ENCODE measurements at regions not wholly inside any gene's neighbourhood (a gene's known extent, or its start where the extent isn't known, plus 50 kb on each side); places are given as distances from the start of the nearest gene placed in this dataset.

DNA sequence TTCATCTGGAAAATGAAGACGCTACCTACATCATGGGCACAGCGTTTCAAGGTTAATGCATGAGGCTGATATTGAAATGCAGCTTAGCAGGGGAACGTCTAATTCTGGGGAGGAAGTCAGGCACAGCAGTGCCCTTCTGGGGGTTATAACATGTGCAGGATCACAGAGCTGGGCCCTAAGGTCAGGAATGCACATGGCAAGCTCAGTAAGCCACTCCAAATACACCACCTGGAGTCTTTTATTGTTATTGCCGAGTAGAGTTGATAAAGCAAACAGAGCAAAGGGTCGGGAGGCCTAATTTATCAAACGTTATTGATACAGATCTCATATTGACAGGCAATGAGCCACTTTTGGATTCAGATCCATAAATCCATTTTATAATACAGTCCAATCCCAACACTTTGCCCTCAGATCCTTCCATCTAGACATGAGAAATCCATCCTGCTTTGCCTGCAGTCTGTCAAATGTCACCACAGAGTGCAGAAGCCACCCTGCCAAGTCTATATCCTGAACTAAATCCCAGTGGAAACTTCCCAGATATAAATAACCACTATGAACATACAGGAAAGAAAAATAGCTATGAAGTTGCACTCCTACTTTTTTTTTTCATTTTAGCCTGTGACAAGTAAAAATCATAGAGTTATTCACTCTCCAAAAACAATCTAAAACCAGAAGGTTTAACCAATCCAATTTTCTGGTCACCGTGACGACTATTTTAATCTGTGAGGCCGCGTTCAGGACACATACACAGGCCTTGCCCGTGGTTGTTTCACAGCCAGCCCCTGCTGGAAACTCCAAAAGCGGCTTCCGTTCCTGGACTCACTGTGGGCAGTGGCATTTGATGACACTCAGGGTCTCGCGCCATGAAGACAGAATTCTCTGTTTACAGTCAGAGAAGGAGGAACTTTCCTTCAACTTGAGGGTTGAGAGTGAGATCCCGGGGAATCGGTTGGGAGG lies 335.4 kb downstream of the DHX15 start:
- DNase-seq (ENCODE audit: low read depth in 1 of 2, low spot score in 1 of 2) = no peak

DNA sequence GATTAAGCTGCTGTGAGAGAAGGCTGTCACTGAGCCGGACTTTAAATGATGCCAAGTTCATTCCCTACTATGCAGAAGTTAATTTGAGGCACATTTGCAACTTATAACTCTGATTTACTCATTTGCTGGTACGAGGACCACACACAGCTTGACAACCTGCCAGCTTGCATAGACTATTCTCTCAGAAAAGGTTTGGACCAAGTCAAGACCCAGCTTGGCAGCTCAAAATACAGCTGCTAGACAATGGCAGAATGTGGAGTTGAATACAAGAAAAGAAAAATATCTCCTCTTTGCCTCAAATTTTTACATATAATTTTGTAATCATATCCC lies 338.9 kb downstream of the DHX15 start:
- no peak for DNase-seq (ENCODE audit: low read depth in 1 of 2, low spot score in 1 of 2)

DNA sequence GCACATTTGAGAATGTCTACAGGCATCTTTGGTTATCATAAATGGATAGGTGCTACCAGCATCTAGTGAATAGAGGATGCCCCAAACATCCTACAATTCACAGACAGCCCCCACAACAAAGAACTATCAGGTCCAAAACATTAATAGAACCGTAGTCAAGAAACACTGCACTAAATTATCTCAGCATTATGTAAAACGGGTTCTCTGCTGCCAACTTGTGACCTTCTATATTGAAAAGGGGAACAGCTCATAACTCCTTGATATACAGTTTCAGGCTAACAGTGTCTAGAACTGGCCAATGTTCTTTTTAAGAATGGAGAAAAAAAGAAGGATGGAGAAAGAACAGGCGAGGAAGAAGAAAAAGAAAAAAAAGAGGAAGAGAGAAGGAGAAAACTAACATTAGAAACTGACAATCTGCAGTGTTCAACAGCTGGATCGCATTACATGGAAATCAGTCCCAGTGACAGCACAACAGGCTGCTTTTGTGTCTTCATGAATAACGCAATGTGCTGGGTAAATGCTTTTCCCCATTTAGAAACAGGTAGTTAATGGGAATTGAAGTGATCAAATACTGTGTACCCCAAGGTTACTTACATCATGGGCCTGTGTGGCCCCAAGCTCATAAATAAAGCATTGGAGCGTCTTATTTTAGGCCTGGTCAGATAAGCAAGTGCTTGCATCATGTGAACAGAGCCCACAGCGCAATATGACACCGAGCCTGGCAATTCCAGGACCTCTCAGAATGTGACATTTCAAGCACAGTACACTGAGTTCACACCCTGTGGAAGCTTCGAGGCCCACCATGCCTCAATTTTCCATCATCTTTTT lies 339.5 kb downstream of the DHX15 start:
- no peak for DNase-seq (ENCODE audit: low read depth in 1 of 2, low spot score in 1 of 2)

DNA sequence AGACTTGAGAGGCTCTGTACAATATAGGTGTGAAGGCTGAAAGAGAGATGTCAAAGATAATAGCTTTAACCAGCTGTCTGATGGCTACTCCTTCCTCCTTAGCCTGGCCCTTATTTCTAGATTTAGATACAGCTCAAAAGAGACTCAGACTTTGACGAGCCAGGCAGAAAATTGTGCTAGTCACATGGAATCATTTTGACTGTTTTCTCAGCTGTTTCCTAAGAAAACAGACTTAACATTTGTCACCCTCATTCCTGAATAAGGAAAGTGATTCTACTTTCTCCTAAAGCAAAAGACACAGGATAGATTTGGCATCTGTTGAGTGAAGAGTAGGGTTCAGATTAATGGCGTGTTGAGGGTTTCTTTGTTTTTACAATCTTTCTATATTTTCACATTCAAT lies 340.7 kb downstream of the DHX15 start:
- no peak for DNase-seq (ENCODE audit: low read depth in 1 of 2, low spot score in 1 of 2)

DNA sequence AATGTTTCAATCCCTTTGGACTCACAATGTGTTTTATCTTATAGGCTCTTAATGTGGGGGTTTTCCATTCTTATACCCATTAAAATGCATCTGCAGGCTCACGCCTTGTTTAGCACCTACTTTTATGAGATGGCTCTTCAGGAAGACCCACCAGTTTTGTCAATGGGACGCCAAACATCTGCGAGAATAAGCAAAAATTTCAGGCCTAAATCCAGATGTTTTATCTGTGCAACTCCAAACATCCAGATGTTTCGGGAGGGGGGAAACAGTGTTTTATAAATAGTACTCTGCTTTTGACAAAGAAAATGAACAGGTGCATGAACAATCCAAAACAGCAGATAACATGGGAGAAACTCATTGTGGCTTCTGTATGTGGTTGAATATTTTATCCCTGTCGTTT lies 342.8 kb downstream of the DHX15 start:
- DNase-seq (ENCODE audit: low read depth in 1 of 2, low spot score in 1 of 2) = no peak

DNA sequence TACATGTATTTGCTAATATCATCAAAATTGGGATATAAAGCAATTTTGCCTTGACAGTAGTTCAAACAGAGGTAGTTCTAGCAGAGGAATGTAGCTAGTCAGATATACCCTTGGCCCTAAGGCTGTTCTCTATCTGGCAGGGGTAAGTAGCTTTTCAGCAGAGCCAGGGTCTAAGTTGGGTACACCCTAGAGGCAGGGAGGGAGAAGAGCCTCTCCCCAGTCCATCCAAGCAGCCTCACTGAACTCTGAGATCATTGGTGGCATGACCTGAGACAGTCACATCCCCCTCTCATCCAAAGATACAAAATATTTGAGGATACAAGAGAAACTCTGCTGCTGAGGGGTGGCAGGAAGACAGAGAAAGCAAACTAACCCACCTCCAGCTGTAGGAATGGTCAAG lies 343.7 kb downstream of the DHX15 start:
- DNase-seq (ENCODE audit: low read depth in 1 of 2, low spot score in 1 of 2) = no peak

DNA sequence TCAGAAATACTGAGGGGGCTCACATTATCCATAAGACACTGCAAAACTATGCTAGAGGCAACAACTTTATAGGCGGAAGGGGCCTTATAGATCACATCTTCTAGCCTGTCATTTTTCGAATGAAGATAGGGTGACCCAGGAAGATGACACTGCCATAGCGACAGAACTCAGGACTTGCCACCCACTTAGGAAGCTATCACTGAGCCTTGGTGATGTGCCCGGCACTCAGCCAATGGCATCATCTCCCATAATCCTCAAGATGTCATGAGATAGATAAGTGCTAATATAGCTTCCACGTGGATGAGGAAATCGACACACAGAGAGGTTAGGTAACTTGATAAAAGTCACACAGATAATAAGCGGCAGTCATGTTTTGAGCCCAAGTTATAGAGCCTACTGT lies 346.6 kb downstream of the DHX15 start:
- no peak for DNase-seq (ENCODE audit: low read depth in 1 of 2, low spot score in 1 of 2)

DNA sequence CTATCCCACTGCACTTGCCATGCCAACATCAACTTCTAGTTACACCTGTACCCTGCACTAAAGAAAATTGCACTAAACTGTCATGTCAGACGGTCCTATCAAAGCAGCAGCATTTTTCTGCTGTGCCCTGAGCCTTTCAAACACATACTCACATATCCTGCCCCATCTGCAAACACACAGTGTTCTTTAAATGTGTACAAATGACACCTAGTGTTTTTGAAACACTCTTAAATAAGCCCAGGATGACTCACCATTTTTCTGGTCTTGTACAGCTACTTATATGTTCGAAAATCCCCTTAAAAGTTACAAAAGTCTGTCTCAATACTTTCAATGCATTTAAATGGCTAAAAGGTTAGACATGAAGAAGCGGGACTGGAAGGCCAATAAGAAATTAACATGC lies 346.7 kb upstream of the PPARGC1A start:
- DNase-seq (ENCODE audit: low read depth in 1 of 2, low spot score in 1 of 2) = no peak

DNA sequence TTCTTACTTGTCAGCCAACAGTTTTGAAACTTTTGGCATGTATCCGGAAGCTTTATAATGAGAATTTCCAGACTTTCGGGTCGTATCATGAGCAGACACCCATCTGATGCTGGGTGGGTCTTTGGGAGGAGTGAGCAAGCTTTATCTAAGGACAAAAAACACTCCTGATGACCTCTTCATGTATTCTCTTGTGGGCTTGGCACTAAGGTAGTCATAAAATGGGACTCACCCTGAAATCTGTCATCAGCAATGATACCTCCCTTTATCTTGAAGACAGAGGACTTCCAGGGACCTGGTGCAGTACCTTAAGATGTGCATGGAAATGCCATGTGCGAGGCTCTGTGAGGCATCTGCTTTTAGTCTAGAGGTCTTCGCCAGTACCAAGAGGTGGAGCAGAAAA lies 346.3 kb upstream of the PPARGC1A start:
- DNase-seq (ENCODE audit: low read depth in 1 of 2, low spot score in 1 of 2) = no peak

DNA sequence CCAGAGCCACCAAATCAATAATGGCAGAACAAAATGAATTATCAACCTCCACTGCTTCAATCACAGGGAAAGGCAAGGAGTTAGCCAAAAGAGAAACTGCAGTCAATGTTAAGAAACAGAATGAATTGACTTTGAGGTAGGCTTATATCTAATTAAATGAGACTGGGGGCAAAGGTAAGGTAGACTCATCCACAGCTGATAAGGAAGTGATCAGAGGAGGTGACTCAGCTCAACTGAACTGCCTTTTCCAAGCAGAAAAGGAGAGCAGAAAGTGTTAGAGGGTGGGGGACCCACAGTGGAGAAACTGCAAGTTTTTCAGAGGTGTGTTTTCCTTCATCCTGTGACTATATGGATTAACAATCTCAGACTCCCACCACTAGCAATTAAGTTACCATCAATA lies 345.8 kb upstream of the PPARGC1A start:
- no peak for DNase-seq (ENCODE audit: low read depth in 1 of 2, low spot score in 1 of 2)

DNA sequence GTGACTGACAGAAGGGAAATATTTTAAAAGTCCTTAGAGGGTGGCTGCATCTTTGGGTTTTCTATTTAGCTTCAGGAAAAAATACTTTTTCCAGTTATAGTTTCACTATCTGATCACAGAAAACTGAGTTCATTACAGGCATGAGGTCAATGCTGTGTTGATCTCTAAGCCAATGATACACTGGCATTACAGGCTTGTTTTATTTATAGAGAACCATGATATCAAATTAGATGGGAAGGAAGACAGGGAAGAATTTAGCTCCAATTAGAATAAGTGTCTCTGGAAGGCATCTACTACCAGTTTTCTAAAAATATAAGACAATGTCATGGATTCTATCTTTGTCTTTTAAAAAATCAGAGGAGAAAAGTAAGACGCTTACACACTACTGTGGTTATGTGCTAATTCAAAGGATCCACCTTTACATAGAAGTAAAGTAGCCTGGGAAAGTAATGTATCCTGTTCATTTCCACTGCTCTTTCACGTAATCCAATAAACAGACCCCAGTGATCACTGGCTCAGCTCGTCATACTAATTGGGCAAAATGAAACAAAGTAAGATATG lies 344.5 kb upstream of the PPARGC1A start:
- DNase-seq (ENCODE audit: low read depth in 1 of 2, low spot score in 1 of 2) = no peak

DNA sequence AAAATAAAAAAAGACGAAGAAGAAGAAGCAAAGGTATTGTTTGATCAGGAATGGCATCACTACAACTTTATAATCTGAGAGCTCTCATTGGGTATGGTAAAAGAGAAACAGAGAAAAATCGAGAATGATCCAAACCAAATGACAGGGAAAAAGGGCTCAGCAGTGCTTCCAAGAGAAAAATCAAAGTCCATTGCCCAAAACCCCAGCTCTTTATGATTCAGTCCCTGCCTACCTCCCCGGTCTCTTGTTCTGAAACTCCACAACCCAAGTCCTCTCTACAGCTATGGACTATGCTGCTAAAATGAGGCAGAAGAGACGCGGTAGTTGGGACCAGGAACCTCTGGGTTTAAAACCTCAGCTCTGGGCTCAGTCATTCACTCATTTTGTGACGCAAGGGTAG lies 341.1 kb upstream of the PPARGC1A start:
- no peak for DNase-seq (ENCODE audit: low read depth in 1 of 2, low spot score in 1 of 2)

DNA sequence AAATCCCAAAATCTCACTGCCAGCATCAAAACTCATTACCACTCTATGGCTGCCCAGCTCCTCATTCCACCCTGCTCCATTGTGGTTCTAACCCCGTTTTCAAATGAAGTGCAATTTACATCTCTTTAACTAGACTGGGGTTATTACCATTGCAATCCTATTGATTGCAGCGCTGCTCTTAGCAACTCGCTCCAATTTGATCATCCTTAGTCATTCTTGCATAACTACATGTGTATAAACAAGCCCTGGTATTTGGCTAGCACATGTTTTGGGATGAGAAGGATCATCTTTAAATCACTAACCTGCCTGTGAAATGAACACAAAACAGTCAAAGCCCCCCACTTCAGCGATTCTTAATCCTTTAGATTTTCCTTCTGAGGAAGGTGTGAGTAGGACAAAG lies 340.1 kb upstream of the PPARGC1A start:
- DNase-seq (ENCODE audit: low read depth in 1 of 2, low spot score in 1 of 2) = no peak

DNA sequence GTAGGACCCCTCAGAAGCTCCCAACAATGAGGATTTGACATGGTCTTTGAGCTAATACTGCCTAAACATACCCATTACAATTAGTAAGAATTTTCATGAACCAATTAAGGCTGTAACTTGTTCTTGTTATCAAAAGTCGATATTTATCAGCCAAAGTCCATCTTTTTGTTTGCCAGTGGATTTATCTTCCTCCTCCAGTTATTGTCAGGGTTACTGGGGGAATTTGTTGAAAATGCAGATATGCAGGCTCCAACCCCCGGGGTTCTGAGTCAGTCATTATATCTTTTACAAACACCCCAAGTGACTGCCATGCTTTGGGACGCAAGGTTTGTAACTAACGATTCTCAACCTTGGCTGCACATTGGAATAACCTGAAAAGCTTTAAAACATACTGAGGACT lies 338.8 kb upstream of the PPARGC1A start:
- DNase-seq (ENCODE audit: low read depth in 1 of 2, low spot score in 1 of 2) = no peak

DNA sequence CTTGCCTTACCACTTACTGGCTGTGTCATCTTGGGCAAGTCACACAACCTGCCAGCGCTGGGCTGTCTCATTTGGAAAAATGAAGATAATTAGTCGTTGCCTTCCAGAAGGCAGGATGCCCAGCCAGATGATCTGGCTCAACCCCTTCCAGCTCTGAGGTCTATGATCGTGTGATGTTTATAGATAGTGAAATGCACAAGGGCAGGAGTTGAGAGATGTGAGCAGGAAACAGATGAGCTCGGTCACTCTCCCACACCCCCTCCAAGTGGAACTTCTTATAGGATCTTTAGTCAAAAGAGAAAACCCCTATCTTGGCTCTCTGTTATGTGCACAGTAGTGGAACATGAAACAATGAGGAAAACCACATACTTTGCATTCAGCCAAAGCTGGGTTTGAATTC lies 336.8 kb upstream of the PPARGC1A start:
- no peak for DNase-seq (ENCODE audit: low read depth in 1 of 2, low spot score in 1 of 2)

DNA sequence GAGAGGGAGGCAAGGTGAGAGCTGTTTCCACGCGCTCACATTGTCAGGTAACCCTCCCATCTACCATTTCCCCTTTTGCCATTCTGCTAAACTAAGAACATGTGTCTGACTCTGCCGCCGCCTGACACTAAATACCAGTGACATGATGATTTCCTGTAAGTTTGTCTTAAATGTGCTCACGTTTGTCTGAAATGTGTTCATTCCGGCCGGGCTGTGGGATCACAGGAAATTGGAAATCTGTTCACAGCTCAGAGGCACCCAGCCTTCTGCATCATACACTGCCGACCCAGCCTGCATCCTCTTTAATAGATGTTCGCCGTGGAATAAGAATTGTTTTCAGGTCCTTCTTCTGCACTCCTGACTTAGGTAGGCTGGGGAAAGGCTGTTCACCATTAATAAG lies 336.2 kb upstream of the PPARGC1A start:
- DNase-seq (ENCODE audit: low read depth in 1 of 2, low spot score in 1 of 2) = no peak

DNA sequence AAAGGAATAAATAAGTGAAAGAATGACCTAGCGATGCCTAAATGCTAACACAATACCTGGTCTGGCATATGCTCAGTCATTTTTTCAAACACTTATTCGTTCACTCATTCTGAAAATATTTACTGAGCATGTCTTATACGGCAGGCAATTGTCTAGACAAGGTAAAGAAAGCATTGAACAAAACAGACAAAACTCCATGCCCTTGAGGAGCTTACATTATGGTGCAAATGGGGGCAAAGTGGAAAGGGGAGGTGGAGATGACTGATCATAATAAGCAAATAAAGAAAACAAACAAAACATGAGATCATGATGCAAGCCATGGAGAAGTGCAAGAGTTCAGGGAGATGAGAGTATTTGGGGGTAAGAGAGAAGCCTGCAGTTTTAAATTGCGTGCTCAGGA lies 334.6 kb upstream of the PPARGC1A start:
- DNase-seq (ENCODE audit: low read depth in 1 of 2, low spot score in 1 of 2) = no peak

DNA sequence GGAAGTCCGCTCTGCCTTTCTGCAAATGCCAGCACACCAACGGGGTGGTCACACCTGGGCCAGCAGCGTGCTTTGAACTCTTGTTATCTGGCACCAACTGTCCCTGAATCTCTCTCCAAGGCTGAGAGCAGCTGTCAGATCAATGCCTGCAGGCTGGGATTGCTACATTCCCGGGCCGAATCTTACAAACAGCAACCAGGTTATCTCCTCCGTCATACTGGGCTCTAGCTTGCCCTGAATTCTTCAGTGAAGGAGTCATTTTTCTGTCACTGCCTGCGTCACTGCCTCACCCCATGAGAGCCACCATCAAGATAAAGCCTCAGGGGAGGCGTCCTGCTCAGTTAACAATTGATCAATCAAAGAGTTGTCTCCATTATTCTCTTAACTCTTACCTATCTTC lies 329.4 kb upstream of the PPARGC1A start:
- no peak for DNase-seq (ENCODE audit: low read depth in 1 of 2, low spot score in 1 of 2)

DNA sequence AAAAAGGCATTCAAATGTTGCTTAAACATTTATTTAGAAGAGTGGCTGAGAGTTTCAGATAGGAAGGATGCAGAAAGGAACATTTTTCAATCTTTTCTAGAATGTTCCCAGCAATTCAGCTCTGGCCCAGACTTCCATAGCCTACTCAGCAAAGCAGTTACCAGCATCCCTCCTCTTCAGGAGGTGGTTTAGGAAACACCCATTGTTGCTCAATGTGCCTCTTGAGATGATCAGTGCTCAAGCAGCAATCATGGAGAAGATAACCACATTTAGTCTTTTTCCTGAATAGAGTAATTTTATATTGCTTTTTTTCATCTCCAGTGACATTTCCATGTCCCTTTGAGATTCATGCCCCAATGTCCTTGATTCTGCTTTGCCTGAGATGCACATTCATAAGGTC lies 328.7 kb upstream of the PPARGC1A start:
- DNase-seq (ENCODE audit: low read depth in 1 of 2, low spot score in 1 of 2) = no peak

DNA sequence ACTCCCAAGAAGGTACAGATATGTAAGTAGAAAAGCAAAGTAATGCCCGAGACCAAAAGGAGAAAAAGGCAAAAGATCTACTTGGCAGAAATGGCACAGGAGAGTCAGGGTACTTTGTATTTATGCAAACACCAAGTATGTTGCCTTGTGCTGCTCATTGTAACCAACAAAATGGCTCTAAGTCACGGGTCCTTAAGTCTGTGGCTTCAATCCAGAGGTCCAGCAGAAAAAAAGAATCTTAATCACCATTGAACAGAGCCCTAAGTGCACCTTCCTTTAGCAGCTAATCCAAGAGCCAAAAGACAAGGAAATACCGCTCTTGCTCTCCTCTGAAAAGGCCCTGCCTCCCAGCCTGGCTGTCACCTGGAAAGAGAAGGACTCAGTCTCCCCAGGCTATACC lies 324.9 kb upstream of the PPARGC1A start:
- no peak for DNase-seq (ENCODE audit: low read depth in 1 of 2, low spot score in 1 of 2)

DNA sequence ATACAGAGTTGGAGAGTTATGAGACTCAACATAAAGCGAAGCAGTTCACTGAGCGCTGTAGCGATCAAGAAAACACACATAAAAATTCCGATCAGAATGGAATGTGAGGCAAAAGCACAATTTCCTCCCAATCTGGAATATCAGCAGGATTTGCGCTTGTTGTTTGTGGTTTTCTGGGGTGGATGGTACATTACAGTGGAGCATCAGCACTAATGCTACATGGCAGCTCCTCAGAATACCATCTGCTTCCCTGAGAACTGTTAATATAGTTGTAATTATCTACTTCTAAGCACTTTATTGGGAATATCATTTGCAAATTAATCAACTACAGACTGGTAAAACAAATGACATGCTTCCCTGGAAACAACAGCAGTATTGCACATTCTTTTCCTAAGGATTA lies 324.1 kb upstream of the PPARGC1A start:
- DNase-seq (ENCODE audit: low read depth in 1 of 2, low spot score in 1 of 2) = no peak

DNA sequence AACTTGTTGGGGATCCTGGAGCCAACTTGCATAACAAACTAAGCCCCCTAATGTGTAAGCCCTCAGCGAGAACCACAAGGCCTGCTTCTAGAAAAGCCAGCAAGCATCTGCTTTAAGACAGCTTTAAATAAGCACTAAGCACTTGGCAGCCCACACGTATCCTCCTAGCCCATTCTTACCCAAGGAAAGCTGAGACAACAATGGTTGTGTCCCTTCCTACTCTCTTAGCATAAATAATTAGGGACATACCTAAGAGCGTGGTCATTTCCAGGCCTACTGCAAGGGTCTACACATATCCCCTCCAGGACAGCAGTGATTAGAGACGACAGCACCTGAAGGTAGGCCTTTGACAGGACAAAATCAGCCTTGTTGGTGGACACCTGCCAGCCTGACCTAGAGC lies 322.8 kb upstream of the PPARGC1A start:
- no peak for DNase-seq (ENCODE audit: low read depth in 1 of 2, low spot score in 1 of 2)
